GM18511 (cell line): ENCODE measurements at regions not wholly inside any gene's neighbourhood (a gene's known extent, or its start where the extent isn't known, plus 50 kb on each side); places are given as distances from the start of the nearest gene placed in this dataset.
"Not testable (repeated sequence)": the region's sequence is repeated elsewhere in the genome, so short reads cannot be mapped to it uniquely, and the experiment has no call there.

Experiments
- ATAC-seq: cut with Tn5 transposase; IDR thresholded peaks from one replicate; pipeline ENCODE4 v1.9.1; 2021; ENCODE audit warnings: mild to moderate bottlenecking, moderate library complexity; ENCODE audit not compliant: unreplicated experiment

GRCh38 chr10:106089855-106090254, 1074.7 kb downstream of the SORCS1 start:
- no peak for ATAC-seq

GRCh38 chr10:106086391-106086790, 1078.1 kb downstream of the SORCS1 start:
- ATAC-seq = no peak

DNA sequence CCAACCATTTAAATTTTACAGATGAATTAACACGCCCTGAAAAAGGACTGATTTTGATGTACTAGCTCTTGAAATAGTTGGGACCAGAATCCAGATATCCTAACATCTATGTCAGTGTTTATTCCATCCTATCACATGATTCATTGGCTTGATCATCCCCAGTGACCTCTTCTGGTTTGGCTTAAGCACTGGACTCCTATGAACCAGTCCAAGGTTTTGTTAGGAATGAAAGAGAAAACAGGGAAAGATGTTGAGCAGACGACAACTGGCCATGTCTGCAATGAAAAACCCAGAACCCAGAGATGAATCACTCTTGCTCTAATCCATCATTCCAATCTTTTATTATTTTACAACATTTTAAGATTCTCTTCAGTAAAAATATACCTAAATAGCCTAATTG, 1080.9 kb downstream of the SORCS1 start:
- no peak for ATAC-seq

DNA sequence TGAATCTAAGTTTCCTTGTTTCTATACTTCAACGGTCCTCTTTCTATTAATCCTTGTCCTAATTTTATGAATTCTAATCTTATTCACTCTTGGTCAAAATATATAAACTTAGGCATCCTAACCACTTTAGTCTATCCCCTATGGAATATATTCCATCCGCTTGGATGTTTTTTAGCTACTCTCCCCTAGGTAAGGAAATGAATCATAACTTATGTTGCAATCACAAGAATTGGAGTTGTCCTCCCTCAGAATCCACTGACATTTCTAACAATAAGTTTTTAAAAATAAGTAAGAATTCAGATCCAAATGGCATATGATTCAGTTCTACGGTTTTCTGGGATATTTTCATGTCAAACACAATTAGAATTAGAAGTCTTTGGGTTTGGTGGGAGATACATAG, 1081.6 kb downstream of the SORCS1 start:
- no peak for ATAC-seq

DNA sequence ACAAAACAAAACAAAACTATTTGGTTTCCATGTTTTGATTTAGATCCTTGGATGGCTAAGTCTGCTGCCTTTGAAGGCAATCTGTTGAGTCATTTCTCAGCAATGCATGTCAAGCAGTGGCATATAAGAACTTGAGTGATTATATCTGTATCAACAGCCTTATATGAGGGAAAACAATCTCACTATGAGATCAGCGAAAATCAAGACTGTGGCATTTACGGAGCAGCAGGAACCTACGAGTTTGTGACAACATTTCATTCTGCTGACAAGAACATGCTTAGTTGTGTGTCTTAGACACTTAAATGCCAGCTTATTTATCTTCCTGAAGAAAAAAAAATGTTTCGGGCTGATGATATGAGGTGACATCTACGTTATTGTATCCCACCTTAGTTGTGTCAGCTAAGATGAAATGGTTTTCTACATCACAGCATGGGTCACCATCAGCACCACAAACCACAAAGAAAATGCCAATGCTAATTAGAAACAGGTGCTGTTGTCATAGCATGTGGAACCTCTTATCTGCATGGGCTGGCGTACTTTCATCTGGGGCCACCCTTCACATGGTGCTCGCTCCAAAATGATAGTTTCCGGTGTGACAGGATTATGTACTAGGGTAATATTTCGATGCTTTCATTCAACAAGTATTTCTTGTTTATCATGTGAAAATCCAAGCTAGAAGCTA, 1085.5 kb downstream of the SORCS1 start:
- ATAC-seq = no peak

GRCh38 chr10:106076496-106076895, 1088.0 kb downstream of the SORCS1 start:
- no peak for ATAC-seq

- no peak for ATAC-seq
Observed at GRCh38 chr10:106053061-106053460, 1111.4 kb downstream of the SORCS1 start.

- ATAC-seq = no peak
Observed at GRCh38 chr10:106044503-106044902, 1120.0 kb downstream of the SORCS1 start.

DNA sequence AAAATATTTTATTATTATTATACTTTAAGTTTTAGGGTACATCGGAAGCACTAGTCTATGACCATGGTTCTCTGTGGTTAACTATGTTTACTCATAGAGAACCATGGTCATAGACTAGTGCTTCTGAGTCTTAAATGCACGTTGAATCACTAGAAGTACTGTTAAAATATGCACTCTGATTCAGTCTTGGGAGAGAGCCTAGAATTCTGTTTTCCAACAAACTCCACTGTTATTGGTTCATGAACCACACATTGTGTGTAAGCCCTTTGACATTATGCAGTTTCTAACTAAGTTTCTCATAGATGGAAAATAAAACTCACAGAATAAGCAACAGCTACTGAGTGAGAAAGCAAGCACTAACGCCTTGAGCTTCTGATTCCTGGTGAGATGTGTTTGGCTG, 1120.6 kb downstream of the SORCS1 start:
- no peak for ATAC-seq

DNA sequence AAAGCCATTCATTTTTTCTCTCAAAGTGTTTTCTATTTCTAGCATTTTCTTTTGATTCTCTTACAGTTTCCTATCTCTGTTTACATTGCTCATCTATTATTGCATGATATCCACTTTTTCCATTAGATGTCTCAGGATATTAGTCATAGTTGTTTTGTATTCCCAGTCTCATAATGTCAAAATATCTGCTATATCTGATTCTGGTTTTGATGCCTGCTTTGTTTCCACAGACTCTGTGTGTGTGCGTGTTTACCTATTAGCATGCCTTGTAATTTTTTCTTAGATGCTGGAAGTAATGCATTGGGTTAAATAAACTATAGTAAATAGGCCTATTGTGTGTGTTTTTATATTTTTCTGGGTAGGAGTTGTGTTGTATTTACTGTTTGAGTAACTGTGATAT, 1126.3 kb downstream of the SORCS1 start:
- no peak for ATAC-seq

DNA sequence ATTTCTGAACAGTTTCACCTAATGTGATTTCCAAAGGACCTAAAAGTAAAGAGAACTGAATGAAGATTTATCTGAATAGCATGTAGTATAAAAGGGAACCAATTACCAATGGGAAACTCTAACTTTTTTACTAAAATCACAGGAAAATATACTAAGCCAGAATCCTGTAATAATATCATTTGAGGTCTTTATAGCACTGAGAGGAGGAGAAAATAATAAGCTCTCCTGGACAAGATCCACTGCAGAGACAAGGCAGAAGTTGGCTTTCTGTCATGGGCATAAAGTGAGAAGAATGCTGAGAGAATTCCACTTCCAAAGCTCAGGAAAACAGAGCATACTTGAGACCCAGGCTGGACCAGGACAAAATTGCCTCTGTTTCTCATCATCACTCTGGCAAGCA, 1131.4 kb downstream of the SORCS1 start:
- no peak for ATAC-seq

GRCh38 chr10:106032450-106033002, 1132.0 kb downstream of the SORCS1 start:
- no peak for ATAC-seq

DNA sequence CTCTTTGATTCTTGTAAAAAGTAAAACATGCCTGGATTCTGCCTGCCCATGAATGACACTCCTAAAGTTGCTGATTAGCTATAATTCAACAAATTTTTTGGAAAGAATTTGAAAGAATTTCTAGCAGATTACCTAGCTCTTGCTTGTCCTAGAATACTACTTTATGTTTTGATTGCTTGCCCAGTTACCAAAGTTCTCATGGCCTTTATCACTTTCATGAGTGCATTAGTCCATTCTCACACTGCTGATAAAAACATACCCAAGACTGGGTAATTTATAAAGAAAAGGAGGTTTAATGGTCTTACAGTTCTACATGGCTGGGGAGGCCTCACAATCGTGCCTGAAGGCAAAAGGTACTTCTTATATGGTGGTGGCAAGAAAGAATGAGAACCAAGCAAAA, 1137.3 kb downstream of the SORCS1 start:
- ATAC-seq = no peak

- no peak for ATAC-seq
Observed at GRCh38 chr10:106025208-106025811, 1139.2 kb downstream of the SORCS1 start.

DNA sequence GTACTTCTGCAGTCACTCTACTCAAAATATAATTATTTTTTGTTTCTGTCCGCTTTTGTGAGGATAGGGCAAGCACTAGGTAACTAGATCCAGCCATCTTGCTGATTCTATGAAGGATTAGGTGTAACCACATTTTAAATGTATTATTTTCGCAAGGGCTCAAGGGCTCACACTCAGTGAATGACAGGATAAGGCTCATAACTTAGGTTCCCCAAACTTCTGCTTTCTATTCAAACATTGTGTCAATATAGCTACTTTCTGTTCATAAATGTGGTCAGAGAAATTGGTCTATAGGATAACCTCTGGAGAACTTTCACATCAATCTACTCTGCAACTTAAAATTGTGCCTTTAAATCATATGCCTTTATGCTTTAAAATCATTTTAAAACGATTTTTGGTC, 1141.2 kb downstream of the SORCS1 start:
- no peak for ATAC-seq

DNA sequence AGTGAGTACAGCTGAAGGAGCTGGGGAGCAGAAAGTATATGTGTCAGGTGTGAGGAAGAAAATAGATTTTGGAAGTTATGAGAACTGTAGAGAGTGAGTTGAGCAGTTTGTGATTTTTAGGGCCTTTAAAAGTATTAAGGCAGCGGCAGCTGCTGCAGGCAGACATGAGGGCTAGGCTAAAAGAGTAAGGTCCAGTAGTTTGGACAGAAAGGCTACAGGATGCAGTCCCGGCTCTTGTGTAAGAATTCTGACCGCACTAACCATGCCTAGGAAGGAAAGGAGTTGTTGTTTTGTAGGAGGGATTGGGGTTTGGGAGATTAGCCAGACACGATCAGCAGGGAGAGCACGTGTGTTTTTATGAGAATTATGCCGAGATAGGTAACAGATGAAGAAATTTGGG, 1144.9 kb downstream of the SORCS1 start:
- ATAC-seq = not testable (repeated sequence)

DNA sequence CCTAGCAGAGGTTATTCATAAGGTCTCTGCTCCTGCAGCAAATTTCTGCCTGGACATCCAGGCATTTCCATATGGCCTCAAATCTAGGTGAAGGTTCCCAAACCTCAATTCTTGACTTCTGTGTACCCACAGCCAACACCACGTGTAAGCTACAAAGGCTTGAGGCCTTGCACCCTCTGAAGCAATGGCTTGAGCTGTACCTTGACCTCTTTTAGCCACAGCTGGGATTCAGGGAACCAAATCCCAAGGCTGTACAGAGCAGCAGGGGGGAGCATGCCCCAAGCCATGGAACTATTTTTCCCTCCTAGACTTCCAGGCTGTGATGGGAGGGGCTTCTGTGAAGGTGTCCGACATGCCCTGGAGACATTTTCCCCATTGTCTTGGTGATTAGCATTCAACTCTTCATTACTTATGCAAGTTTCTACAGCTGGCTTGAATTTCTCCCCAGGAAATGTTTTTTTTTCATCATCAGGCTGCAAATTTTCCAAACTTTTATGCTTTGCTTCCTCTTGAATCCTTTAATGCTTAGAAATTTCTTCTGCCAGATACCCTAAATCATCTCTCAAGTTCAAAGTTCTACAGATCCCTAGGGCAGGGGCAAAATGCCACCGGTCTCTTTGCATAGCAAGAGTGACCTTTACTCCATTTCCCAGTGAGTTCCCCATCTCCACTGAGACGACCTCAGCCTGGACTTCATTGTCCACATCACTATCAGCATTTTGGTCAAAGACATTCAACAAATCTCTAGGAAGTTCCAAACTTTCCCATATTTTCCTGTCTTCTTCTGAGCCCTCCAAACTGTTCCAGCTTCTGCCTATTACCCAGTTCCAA, 1148.9 kb downstream of the SORCS1 start:
- ATAC-seq = not testable (repeated sequence)

- no peak for ATAC-seq
Observed at GRCh38 chr10:106011250-106011649, 1153.3 kb downstream of the SORCS1 start.

- no peak for ATAC-seq
Observed at GRCh38 chr10:106000721-106001120, 1163.8 kb downstream of the SORCS1 start.

- no peak for ATAC-seq
Observed at GRCh38 chr10:105993609-105994008, 1170.9 kb downstream of the SORCS1 start.

GRCh38 chr10:105992928-105993327, 1171.6 kb downstream of the SORCS1 start:
- ATAC-seq = no peak

DNA sequence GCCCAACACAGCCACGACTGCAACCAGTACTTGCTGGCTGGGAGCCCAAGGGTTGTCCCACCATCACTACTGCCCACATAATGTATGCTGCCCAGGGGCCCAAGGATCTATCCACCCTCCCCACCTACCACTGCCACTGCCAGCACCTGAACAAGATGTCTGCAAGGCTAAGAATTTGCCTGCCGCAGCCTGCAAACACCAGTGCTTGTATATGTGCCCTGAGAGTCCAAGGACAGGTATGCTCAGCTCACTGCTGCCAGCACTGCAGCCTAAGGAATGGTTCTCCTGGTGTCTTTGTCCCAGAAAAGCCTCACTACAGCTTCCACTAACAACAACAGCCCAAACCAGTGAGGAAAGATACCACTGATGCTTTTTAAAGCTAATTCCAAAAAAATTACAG, 1174.0 kb downstream of the SORCS1 start:
- no peak for ATAC-seq
